ENCODE measurements at regions not wholly inside any gene's neighbourhood (a gene's known extent, or its start where the extent isn't known, plus 50 kb on each side); places are given as distances from the start of the nearest gene placed in this dataset.

- TF ChIP-seq CTCF (conservative IDR thresholded peaks at IDR 0.05; ENCODE audit: low read depth, low read length) = no peak
- no peak overlapping the region for H3K4me3 ChIP-seq (ENCODE audit: low read depth, low read length)
- DNase-seq (ENCODE audit: low read depth) = no peak
Observed at GRCh38 chr3:76061654-76062053, 276.3 kb upstream of the ZNF717 start.

- no peak overlapping the region for H3K4me3 ChIP-seq (ENCODE audit: low read depth, low read length)
- DNase-seq (ENCODE audit: low read depth) = peak; percentile 90
- TF ChIP-seq CTCF (conservative IDR thresholded peaks at IDR 0.05; ENCODE audit: low read depth, low read length) = no peak
Observed at GRCh38 chr3:76063019-76063418, 277.7 kb upstream of the ZNF717 start.

GRCh38 chr3:76063811-76064210 is 278.5 kb upstream of the ZNF717 start:
- no peak overlapping the region for H3K4me3 ChIP-seq (ENCODE audit: low read depth, low read length)
- TF ChIP-seq CTCF (conservative IDR thresholded peaks at IDR 0.05; ENCODE audit: low read depth, low read length) = no peak
- DNase-seq (ENCODE audit: low read depth) = no peak

GRCh38 chr3:76065964-76066363 is 280.6 kb upstream of the ZNF717 start:
- no peak for TF ChIP-seq CTCF (conservative IDR thresholded peaks at IDR 0.05; ENCODE audit: low read depth, low read length)
- DNase-seq (ENCODE audit: low read depth) = peak; percentile 48
- no peak overlapping the region for H3K4me3 ChIP-seq (ENCODE audit: low read depth, low read length)

- no peak overlapping the region for H3K4me3 ChIP-seq (ENCODE audit: low read depth, low read length)
- no peak for TF ChIP-seq CTCF (conservative IDR thresholded peaks at IDR 0.05; ENCODE audit: low read depth, low read length)
- peak; percentile 64 for DNase-seq (ENCODE audit: low read depth)
Observed at GRCh38 chr3:76078101-76078500, 292.8 kb upstream of the ZNF717 start.

- no peak overlapping the region for H3K4me3 ChIP-seq (ENCODE audit: low read depth, low read length)
- peak; percentile 69 for DNase-seq (ENCODE audit: low read depth)
- TF ChIP-seq CTCF (conservative IDR thresholded peaks at IDR 0.05; ENCODE audit: low read depth, low read length) = no peak
Observed at GRCh38 chr3:76083992-76084391, 298.6 kb upstream of the ZNF717 start.

GRCh38 chr3:76096036-76096435 is 310.7 kb upstream of the ZNF717 start:
- no peak for TF ChIP-seq CTCF (conservative IDR thresholded peaks at IDR 0.05; ENCODE audit: low read depth, low read length)
- DNase-seq (ENCODE audit: low read depth) = peak; percentile 79

More at GRCh38 chr3:76096036-76096435, 310.7 kb upstream of the ZNF717 start:
- H3K4me3 ChIP-seq (ENCODE audit: low read depth, low read length) = no peak overlapping the region
